ENCODE measurements at regions not wholly inside any gene's neighbourhood (a gene's known extent, or its start where the extent isn't known, plus 50 kb on each side); places are given as distances from the start of the nearest gene placed in this dataset.

GRCh38 chr4:36930562-36931111, 313.9 kb upstream of the NWD2 start:
- Histone ChIP-seq H3K4me1 (no peaks in the 10 kb centered on the region), H3K9me3 (peaks cover 0 to 5% (median 0%) of the 10 kb centered on the region in 3 donors), H3K4me3 (no peak overlapping the region), H3K27ac (no peak overlapping the region), H3K27me3 (no peaks in the 10 kb centered on the region), H3K36me3 (no peaks in the 10 kb centered on the region)
- ATAC-seq: no peak
- TF ChIP-seq EP300 (IDR thresholded peaks at IDR 0.05) (no peak), POLR2A (IDR thresholded peaks at IDR 0.05) (no peak), POLR2AphosphoS5 (IDR thresholded peaks at IDR 0.05) (no peak), CTCF (IDR thresholded peaks at IDR 0.05) (no peak)
- 69 to 91% methylated on average over 1 of the region's 1 CpG for WGBS, 2 donors (ENCODE audit: low coverage in 1 of 2)

DNA sequence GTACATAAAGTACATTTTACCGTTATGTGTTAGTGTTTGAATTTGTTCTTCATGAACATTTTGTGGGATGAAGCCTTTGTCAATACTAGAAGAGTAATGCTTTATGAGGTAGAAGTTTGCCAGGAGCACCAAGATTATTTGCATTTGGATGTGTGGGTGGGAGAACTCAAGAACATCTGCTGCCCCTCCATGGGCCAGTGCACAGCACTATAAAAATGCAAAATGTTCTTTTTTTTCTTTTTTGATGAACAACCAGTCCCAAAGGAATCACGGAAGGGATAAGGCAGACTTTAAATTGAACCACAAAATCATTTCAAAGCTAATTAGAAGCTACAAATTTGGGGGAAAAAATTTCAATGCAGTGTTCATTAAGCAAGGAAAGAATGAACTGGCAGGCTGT, 300.3 kb upstream of the NWD2 start:
- H3K27me3 ChIP-seq: no peaks in the 10 kb centered on the region
- TF ChIP-seq POLR2AphosphoS5 (IDR thresholded peaks at IDR 0.05) (no peak), POLR2A (IDR thresholded peaks at IDR 0.05) (no peak), EP300 (IDR thresholded peaks at IDR 0.05) (no peak), CTCF (IDR thresholded peaks at IDR 0.05) (no peak)
- 75 to 85% methylated on average over 1 to 2 of the region's 2 CpGs for whole genome bisulfite sequencing, 2 donors (ENCODE audit: low coverage in 1 of 2)

GRCh38 chr4:36961420-36961819, 283.1 kb upstream of the NWD2 start:
- no peaks in the 10 kb centered on the region for H3K4me1 ChIP-seq
- no peaks in the 10 kb centered on the region for H3K9me3 ChIP-seq
- no peaks in the 10 kb centered on the region for H3K36me3 ChIP-seq
- ATAC-seq: no peak
- no peak overlapping the region for H3K27ac ChIP-seq
- no peak for TF ChIP-seq POLR2AphosphoS5 (IDR thresholded peaks at IDR 0.05)
- no peak for TF ChIP-seq POLR2A (IDR thresholded peaks at IDR 0.05)
- TF ChIP-seq EP300 (IDR thresholded peaks at IDR 0.05): no peak
- no peak for TF ChIP-seq CTCF (IDR thresholded peaks at IDR 0.05)
- H3K4me3 ChIP-seq: no peak overlapping the region
- H3K27me3 ChIP-seq: no peaks in the 10 kb centered on the region
- WGBS, 2 donors (ENCODE audit: low coverage in 1 of 2): 67 to 86% methylated on average over 1 of the region's 1 CpG

More for the DNA sequence above, 300.3 kb upstream of the NWD2 start:
- H3K36me3 ChIP-seq: no peaks in the 10 kb centered on the region
- no peaks in the 10 kb centered on the region for H3K4me1 ChIP-seq
- no peak for ATAC-seq
- no peak overlapping the region for H3K4me3 ChIP-seq
- no peak overlapping the region for H3K27ac ChIP-seq
- no peaks in the 10 kb centered on the region for H3K9me3 ChIP-seq

DNA sequence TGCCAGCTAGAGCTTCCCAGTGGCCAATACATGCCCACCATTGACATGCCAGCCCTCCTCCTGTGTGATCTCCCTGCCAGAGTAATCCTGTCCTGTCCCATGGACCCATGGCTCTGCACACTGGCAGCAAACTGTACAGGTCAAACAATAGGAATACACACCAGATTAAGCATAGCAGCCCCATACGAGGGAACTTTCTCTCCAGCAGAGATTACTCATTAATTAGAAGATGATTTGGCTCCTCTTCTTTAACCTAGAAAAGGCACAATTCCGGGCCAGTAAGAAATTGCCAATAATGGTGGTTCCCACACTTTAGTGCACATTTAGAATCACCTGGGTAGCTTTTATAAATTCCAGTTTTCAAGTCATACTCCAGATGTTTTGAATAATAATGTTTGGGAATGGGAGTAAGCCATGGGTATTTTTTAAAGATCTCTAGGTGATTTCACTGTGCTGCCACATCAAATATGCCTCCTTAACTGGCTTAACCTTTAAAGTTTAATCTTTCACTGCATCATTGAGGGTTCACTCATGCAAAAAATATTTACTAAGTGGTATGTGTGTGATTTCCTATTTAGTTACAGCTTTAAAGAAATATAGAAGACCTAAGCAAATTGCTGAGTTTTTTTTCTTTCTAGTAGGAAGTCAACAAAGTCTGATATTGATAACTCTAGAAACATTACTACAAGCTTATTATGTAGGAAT, 277.6 kb upstream of the NWD2 start:
- Histone ChIP-seq H3K27ac (no peak overlapping the region), H3K36me3 (no peaks in the 10 kb centered on the region), H3K27me3 (no peaks in the 10 kb centered on the region), H3K4me3 (no peak overlapping the region), H3K4me1 (no peaks in the 10 kb centered on the region), H3K9me3 (no peaks in the 10 kb centered on the region)
- no peak for TF ChIP-seq POLR2A (IDR thresholded peaks at IDR 0.05)
- no peak for TF ChIP-seq CTCF (IDR thresholded peaks at IDR 0.05)
- no peak for TF ChIP-seq EP300 (IDR thresholded peaks at IDR 0.05)
- TF ChIP-seq POLR2AphosphoS5 (IDR thresholded peaks at IDR 0.05): no peak
- no peak for ATAC-seq
- 60 to 78% methylated on average over 2 of the region's 2 CpGs for WGBS, 2 donors (ENCODE audit: low coverage in 1 of 2)

DNA sequence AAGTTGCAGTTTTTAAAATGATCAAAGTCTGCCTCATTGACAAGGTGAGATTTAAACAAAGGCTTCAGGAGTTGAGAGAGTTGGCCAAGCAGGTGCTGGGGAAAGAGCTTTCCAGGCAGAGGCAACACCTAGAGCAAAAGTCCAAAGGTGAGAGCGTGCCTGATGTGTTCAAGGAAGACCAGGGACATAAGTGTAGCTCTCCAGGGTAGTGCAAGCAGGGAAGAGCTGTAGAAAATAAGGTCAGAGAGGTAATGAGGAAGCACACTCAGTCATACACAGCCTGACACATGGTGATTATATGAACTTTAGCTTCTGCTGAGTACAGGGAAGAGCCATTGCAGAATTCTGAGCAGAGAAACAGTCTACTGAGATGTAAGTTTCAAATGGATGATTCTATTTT, 265.0 kb upstream of the NWD2 start:
- Histone ChIP-seq H3K4me1 (no peaks in the 10 kb centered on the region), H3K4me3 (no peak overlapping the region), H3K36me3 (no peaks in the 10 kb centered on the region), H3K27ac (no peak overlapping the region), H3K9me3 (no peaks in the 10 kb centered on the region), H3K27me3 (no peaks in the 10 kb centered on the region)
- no peak for ATAC-seq
- TF ChIP-seq CTCF (IDR thresholded peaks at IDR 0.05) (no peak), POLR2A (IDR thresholded peaks at IDR 0.05) (no peak), POLR2AphosphoS5 (IDR thresholded peaks at IDR 0.05) (no peak), EP300 (IDR thresholded peaks at IDR 0.05) (no peak)
- 67 to 82% methylated on average over 1 of the region's 1 CpG for WGBS, 2 donors (ENCODE audit: low coverage in 1 of 2)
